H1 (cell line): ENCODE measurements at regions not wholly inside any gene's neighbourhood (a gene's known extent, or its start where the extent isn't known, plus 50 kb on each side); places are given as distances from the start of the nearest gene placed in this dataset.

Source experiments
- CTCF ChIA-PET: fragments of 300-600 bp; sonication (Branson Sonifier 250); formaldehyde crosslinking; loops from one replicate; lab custom pipeline; 2021; ENCODE audit not compliant: partially characterized antibody; lab: Charles Lee
- POLR2A ChIA-PET: fragments of 300-600 bp; sonication (Branson Sonifier 250); formaldehyde crosslinking; loops from one replicate; lab custom pipeline; 2021; ENCODE audit warnings: inconsistent platforms; ENCODE audit not compliant: partially characterized antibody; lab: Charles Lee
- DNase-seq, 2 experiments: peaks; one replicate each; pipeline versions ENCODE4 v3.0.0 to v3.0.0-alpha.2; 2010 to 2022; ENCODE audit warnings: low spot score in 2 of 2, low read depth in 1 of 2, mixed read lengths in 1 of 2
- FAIRE-seq: peaks from 2 replicates; lab custom pipeline; 2011; peaks lifted over from hg19 to GRCh38; lab: Jason Lieb, UNC
- H2AFZ ChIP-seq: 2 replicates; pipeline ENCODE4 v1.8.1; 2012; ENCODE audit warnings: low read length, inconsistent platforms
- H2AK5ac ChIP-seq: 2 replicates; pipeline ENCODE4 v1.6.1; 2013; ENCODE audit warnings: low read depth, low read length
- H2BK120ac ChIP-seq: replicated peaks from 2 replicates; pipeline ENCODE3; 2013; ENCODE audit warnings: low read depth, low read length, inconsistent platforms
- H2BK12ac ChIP-seq: 2 replicates; pipeline ENCODE4 v1.6.1; 2013; ENCODE audit warnings: low read depth, low read length
- H2BK15ac ChIP-seq: 2 replicates; pipeline ENCODE4 v1.6.1; 2013; ENCODE audit warnings: low read length
- H2BK20ac ChIP-seq: 2 replicates; pipeline ENCODE4 v1.6.1; 2013; ENCODE audit warnings: low read length
- H2BK5ac ChIP-seq: 2 replicates; pipeline ENCODE4 v1.6.1; 2013; ENCODE audit warnings: low read depth, low read length
- H3K14ac ChIP-seq: 2 replicates; pipeline ENCODE4 v1.6.1; 2013; ENCODE audit warnings: inconsistent platforms; ENCODE audit not compliant: insufficient read length
- H3K18ac ChIP-seq: 2 replicates; pipeline ENCODE4 v1.6.1; 2013; ENCODE audit warnings: low read length; ENCODE audit errors: extremely low read depth
- H3K23ac ChIP-seq: 2 replicates; pipeline ENCODE4 v1.6.1; 2013; ENCODE audit warnings: inconsistent platforms; ENCODE audit not compliant: insufficient read length
- H3K23me2 ChIP-seq: 2 replicates; pipeline ENCODE4 v1.6.1; 2013; ENCODE audit warnings: low read depth, low read length
- H3K27ac ChIP-seq: 2 replicates; pipeline ENCODE4 v1.6.1; 2011; ENCODE audit warnings: low read depth, low read length, inconsistent platforms
- H3K27me3 ChIP-seq, 4 experiments: replicated peaks in 1 of 4; 1 replicate in 1 of 4; 2 replicates in 3 of 4; pipeline versions ENCODE4 v1.6.1 to v1.8.1; 2011 to 2013; ENCODE audit warnings: low read length in 3 of 4, mild to moderate bottlenecking in 3 of 4, inconsistent platforms in 2 of 4, mixed read lengths in 2 of 4, moderate library complexity in 1 of 4; ENCODE audit not compliant: control insufficient read depth in 3 of 4, insufficient read depth in 3 of 4; ENCODE audit errors: extremely low read depth in 1 of 4
- H3K36me3 ChIP-seq, 4 experiments: 2 replicates each; pipeline versions ENCODE4 v1.6.1 to v1.8.1; 2011 to 2013; ENCODE audit warnings: mild to moderate bottlenecking in 4 of 4, low read length in 3 of 4, moderate library complexity in 2 of 4, control low read depth in 1 of 4, inconsistent platforms in 1 of 4; ENCODE audit not compliant: insufficient read depth in 4 of 4, control insufficient read depth in 2 of 4
- H3K4ac ChIP-seq: replicated peaks from 2 replicates; pipeline ENCODE3; 2013; ENCODE audit warnings: low read length, low read depth, mixed read lengths, inconsistent platforms; ENCODE audit not compliant: insufficient read length
- H3K4me1 ChIP-seq, 4 experiments: replicated peaks in 1 of 4; 1 replicate in 1 of 4; 2 replicates in 3 of 4; pipeline versions ENCODE4 v1.6.1 to v1.8.1; 2011 to 2013; ENCODE audit warnings: low read length in 3 of 4, inconsistent platforms in 2 of 4, mixed read lengths in 1 of 4; ENCODE audit not compliant: insufficient read depth in 4 of 4, control insufficient read depth in 3 of 4
- H3K4me2 ChIP-seq, 2 experiments: 2 replicates each; pipeline versions ENCODE4 v1.6.1 to v1.8.1; 2011 to 2013; ENCODE audit warnings: low read depth in 2 of 2, low read length in 2 of 2, control low read depth in 1 of 2, inconsistent platforms in 1 of 2, mild to moderate bottlenecking in 1 of 2; ENCODE audit not compliant: insufficient read depth in 1 of 2
- H3K4me3 ChIP-seq, 4 experiments: fragments of 200-600, 300-600 bp in 1 of 4; sonication (generic), shearing (Covaris generic), sonication (Bioruptor Twin) in 1 of 4; 2 replicates each; pipeline versions ENCODE4 v1.5.1 to v1.8.1; 2011 to 2016; ENCODE audit warnings: low read length in 4 of 4, low read depth in 3 of 4, control low read depth in 2 of 4, inconsistent platforms in 2 of 4, mild to moderate bottlenecking in 2 of 4, mixed read lengths in 1 of 4, moderate library complexity in 1 of 4; ENCODE audit not compliant: insufficient read depth in 2 of 4; ENCODE audit errors: extremely low read depth in 1 of 4
- H3K56ac ChIP-seq: replicated peaks from 2 replicates; pipeline ENCODE3; 2013; ENCODE audit warnings: low read depth, mild to moderate bottlenecking, mixed read lengths, low read length, inconsistent platforms; ENCODE audit not compliant: insufficient read length
- H3K79me1 ChIP-seq: 2 replicates; pipeline ENCODE4 v1.6.1; 2013; ENCODE audit warnings: low read depth, low read length, control low read depth
- H3K79me2 ChIP-seq, 2 experiments: 2 replicates each; pipeline versions ENCODE4 v1.6.1 to v1.8.1; 2012 to 2013; ENCODE audit warnings: low read length in 2 of 2, mild to moderate bottlenecking in 2 of 2, inconsistent platforms in 1 of 2; ENCODE audit not compliant: insufficient read depth in 2 of 2, control insufficient read depth in 1 of 2
- H3K9ac ChIP-seq, 4 experiments: replicated peaks in 1 of 4; 1 replicate in 1 of 4; 2 replicates in 3 of 4; pipeline versions ENCODE4 v1.6.1 to v1.8.1; 2011 to 2013; ENCODE audit warnings: low read depth in 3 of 4, low read length in 3 of 4, control low read depth in 2 of 4, mild to moderate bottlenecking in 2 of 4, moderate library complexity in 2 of 4, inconsistent platforms in 1 of 4; ENCODE audit errors: extremely low read depth in 1 of 4
- H3K9me3 ChIP-seq, 2 experiments: 2 replicates each; pipeline versions ENCODE4 v1.6.1 to v1.8.1; 2012 to 2013; ENCODE audit warnings: mild to moderate bottlenecking in 2 of 2, moderate library complexity in 2 of 2, control low read depth in 1 of 2, inconsistent platforms in 1 of 2, low read depth in 1 of 2, low read length in 1 of 2, mixed read lengths in 1 of 2; ENCODE audit not compliant: insufficient read depth in 2 of 2
- H4K20me1 ChIP-seq, 2 experiments: replicated peaks in 1 of 2; 2 replicates each; pipeline versions ENCODE3 to v1.8.1; 2011 to 2013; ENCODE audit warnings: inconsistent platforms in 2 of 2, low read length in 2 of 2, mild to moderate bottlenecking in 1 of 2; ENCODE audit not compliant: insufficient read depth in 2 of 2, control insufficient read depth in 1 of 2
- H4K5ac ChIP-seq: 2 replicates; pipeline ENCODE4 v1.6.1; 2013; ENCODE audit warnings: low read length, low read depth, mixed read lengths, inconsistent platforms; ENCODE audit not compliant: insufficient read length
- H4K8ac ChIP-seq: 2 replicates; pipeline ENCODE4 v1.8.0; 2013; ENCODE audit warnings: mild to moderate bottlenecking, moderate library complexity, low read length, inconsistent platforms; ENCODE audit not compliant: insufficient read depth; ENCODE audit errors: extremely low read depth
- H4K91ac ChIP-seq: replicated peaks from 2 replicates; pipeline ENCODE3; 2013; ENCODE audit warnings: low read length, mixed read lengths, inconsistent platforms; ENCODE audit not compliant: insufficient read length
- KDM5A ChIP-seq: fragments of 200-600 bp; IDR thresholded peaks from 2 replicates; pipeline ENCODE4 v1.7.1; 2012; ENCODE audit warnings: mild to moderate bottlenecking, low read length, inconsistent platforms, mixed read lengths
- WGBS, 2 experiments: shearing (Covaris generic) in 1 of 2; methylation state at CpG; one replicate each; pipeline versions ENCODE4 v1.1.6 to v1.1.7; 2013 to 2015; ENCODE audit warnings: low lambda C conversion rate in 2 of 2, mixed read lengths in 2 of 2, inconsistent platforms in 1 of 2, low coverage in 1 of 2, missing lambda C conversion rate in 1 of 2; ENCODE audit not compliant: insufficient replicate concordance in 2 of 2, insufficient coverage in 1 of 2, insufficient read length in 1 of 2; ENCODE audit errors: extremely low coverage in 1 of 2, missing lambda C conversion rate in 1 of 2; 5-methylcytosine and 5-hydroxymethylcytosine counted together

DNA sequence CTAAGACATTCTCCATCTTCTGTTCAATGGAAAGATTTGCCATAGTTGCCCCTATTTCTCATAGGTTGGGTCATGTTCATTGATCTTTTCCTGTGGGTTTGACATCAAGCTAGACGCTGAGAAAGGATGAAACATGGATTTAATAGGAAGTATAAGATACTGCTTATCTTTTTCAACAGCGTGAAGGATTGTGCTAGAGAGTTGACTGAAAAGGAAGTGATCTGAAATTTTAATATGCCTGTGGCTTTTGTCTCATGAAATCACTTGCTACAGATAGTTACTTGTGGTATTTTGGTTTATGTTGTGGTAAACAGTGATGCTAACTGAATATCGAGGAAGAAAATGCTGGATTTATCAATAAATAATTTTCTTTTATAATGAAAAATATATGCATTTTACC, 442.9 kb downstream of the EDEM1 start:
- WGBS, 2 experiments = 95% methylated on average over 3 of the region's 3 CpGs; no CpG with 5 or more reads in 1 of the 2 experiments
- no peak overlapping the region for H3K18ac ChIP-seq
- no peak overlapping the region for H2AK5ac ChIP-seq
- no peak overlapping the region for H4K8ac ChIP-seq
- H2AFZ ChIP-seq = no peak overlapping the region
- no peak overlapping the region for H3K56ac ChIP-seq
- CTCF ChIA-PET = interaction anchor here (0.6 to 1.2 kb wide), 3 partner anchors 63 to 1121 kb away, joined by 3 to 5 read pairs (median 3); no protein-coding TSS in a partner anchor
- no peak overlapping the region for H3K23ac ChIP-seq
- H3K27ac ChIP-seq = no peak overlapping the region
- no peak overlapping the region for H3K4me2 ChIP-seq
- H3K14ac ChIP-seq = no peak overlapping the region
- H3K79me1 ChIP-seq = no peaks in the 10 kb centered on the region
- no peaks in the 10 kb centered on the region for H3K23me2 ChIP-seq
- FAIRE-seq = no peak
- no peak for TF ChIP-seq KDM5A
- POLR2A ChIA-PET = no interaction called here
- H3K9ac ChIP-seq = no peak overlapping the region
- H3K27me3 ChIP-seq = no peaks in the 10 kb centered on the region
- no peak overlapping the region for H2BK15ac ChIP-seq
- no peak overlapping the region for H2BK5ac ChIP-seq
- no peak overlapping the region for H2BK12ac ChIP-seq
- H3K4me1 ChIP-seq = peaks cover 0 to 4% (median under 1%) of the 10 kb centered on the region in 4 experiments; a peak in 2 of 7 replicates
- no peak overlapping the region for H4K5ac ChIP-seq
- H3K36me3 ChIP-seq = no peaks in the 10 kb centered on the region
- no peaks in the 10 kb centered on the region for H3K79me2 ChIP-seq
- no peak overlapping the region for H3K4ac ChIP-seq
- DNase-seq = no peak
- no peak overlapping the region for H4K91ac ChIP-seq
- H4K20me1 ChIP-seq = no peaks in the 10 kb centered on the region
- no peak overlapping the region for H2BK120ac ChIP-seq
- no peaks in the 10 kb centered on the region for H3K9me3 ChIP-seq
- H3K4me3 ChIP-seq = no peak overlapping the region
- no peak overlapping the region for H2BK20ac ChIP-seq
